HCT116 (cell line): ENCODE measurements at regions not wholly inside any gene's neighbourhood (a gene's known extent, or its start where the extent isn't known, plus 50 kb on each side); places are given as distances from the start of the nearest gene placed in this dataset.

Experiments used
- ATAC-seq: fragments of 200-7000 bp; cut with Tn5 transposase; 2 replicates; pipeline ENCODE4 v1.9.1; 2020; ENCODE audit warnings: mild to moderate bottlenecking, moderate library complexity
- BruUV-seq: library from RNA; stranded (reverse); fragments of 400-500 nt; replicated peaks from 2 replicates; lab custom pipeline; 2021; lab: Mats Ljungman, UMichigan
- CTCF ChIA-PET: fragments of 300-600 bp; sonication (Branson Sonifier 250); formaldehyde crosslinking; loops from one replicate; lab custom pipeline; 2021; ENCODE audit warnings: antibody characterized with exemption; lab: Charles Lee
- POLR2A ChIA-PET: fragments of 300-600, 350-600 bp; sonication (Branson Sonifier 250); formaldehyde crosslinking; loops from one replicate; lab custom pipeline; 2021; ENCODE audit warnings: antibody characterized with exemption; lab: Charles Lee
- RAD21 ChIA-PET, 2 experiments: fragments of 300-600 bp; sonication (Branson Sonifier 250); formaldehyde crosslinking; loops; one replicate each; lab custom pipeline; 2023; ENCODE audit warnings: low total read pairs in 2 of 2; ENCODE audit not compliant: uncharacterized antibody in 2 of 2, unreplicated experiment in 2 of 2, low non-redundant PET in 1 of 2; lab: Charles Lee
- DNase-seq: peaks from one replicate; pipeline ENCODE4 v3.0.0-alpha.2; 2010; ENCODE audit warnings: low read depth, low spot score
- H2AFZ ChIP-seq: fragments of 200-600 bp; shearing (Covaris generic), sonication (generic); 2 replicates; pipeline ENCODE4 v1.6.1; 2017; ENCODE audit warnings: low read depth, mixed run types, mixed read lengths, antibody characterized with exemption, low read length; ENCODE audit not compliant: poor library complexity, severe bottlenecking
- H3K27ac ChIP-seq: 2 replicates; pipeline ENCODE4 v1.5.1; 2012; ENCODE audit warnings: low read depth, low read length
- H3K27me3 ChIP-seq: fragments of 200-600 bp; sonication (generic); 2 replicates; pipeline ENCODE4 v1.6.1; 2016; ENCODE audit warnings: mixed run types, low read length, mixed read lengths; ENCODE audit not compliant: insufficient read depth
- H3K36me3 ChIP-seq, 2 experiments: fragments of 200-500 bp in 1 of 2; fragments of 200-600 bp in 1 of 2; sonication (Bioruptor generic) in 1 of 2; sonication (generic) in 1 of 2; 2 replicates each; pipeline versions ENCODE4 v1.5.1 to v1.6.1; 2014 to 2016; ENCODE audit warnings: low read length in 2 of 2, inconsistent platforms in 1 of 2, mixed read lengths in 1 of 2, mixed run types in 1 of 2; ENCODE audit not compliant: insufficient read depth in 2 of 2, control insufficient read depth in 1 of 2
- H3K4me1 ChIP-seq, 2 experiments: fragments of 200-600 bp in 1 of 2; sonication (generic) in 1 of 2; 2 replicates each; pipeline versions ENCODE4 v1.5.1 to v1.6.1; 2012 to 2017; ENCODE audit warnings: low read length in 2 of 2, inconsistent platforms in 1 of 2, mild to moderate bottlenecking in 1 of 2, mixed read lengths in 1 of 2, mixed run types in 1 of 2, moderate library complexity in 1 of 2; ENCODE audit not compliant: insufficient read depth in 2 of 2, control insufficient read depth in 1 of 2
- H3K4me2 ChIP-seq: fragments of 200-600 bp; sonication (generic); 2 replicates; pipeline ENCODE4 v1.6.1; 2017; ENCODE audit warnings: mixed run types, low read length, mixed read lengths
- H3K4me3 ChIP-seq, 2 experiments: fragments of 200-600 bp in 1 of 2; sonication (generic) in 1 of 2; replicated peaks in 1 of 2; 2 replicates each; pipeline ENCODE4 v1.5.1; 2011 to 2016; ENCODE audit warnings: low read length in 2 of 2, control low read depth in 1 of 2, low read depth in 1 of 2, mild to moderate bottlenecking in 1 of 2, mixed read lengths in 1 of 2, mixed run types in 1 of 2
- H3K79me2 ChIP-seq: fragments of 200-600 bp; sonication (generic); 2 replicates; pipeline ENCODE4 v1.6.1; 2017; ENCODE audit warnings: mild to moderate bottlenecking, mixed run types, low read length, moderate library complexity, mixed read lengths; ENCODE audit not compliant: insufficient read depth
- H3K9ac ChIP-seq: fragments of 200-600 bp; sonication (generic); 2 replicates; pipeline ENCODE4 v1.6.1; 2016; ENCODE audit warnings: low read length, mixed read lengths
- H3K9me2 ChIP-seq: fragments of 200-600 bp; sonication (generic), shearing (Covaris generic); 2 replicates; pipeline ENCODE4 v1.6.1; 2017; ENCODE audit warnings: mixed run types, mild to moderate bottlenecking, moderate library complexity; ENCODE audit not compliant: insufficient read depth
- H3K9me3 ChIP-seq, 2 experiments: fragments of 200-500 bp in 1 of 2; fragments of 200-600 bp in 1 of 2; sonication (Bioruptor generic) in 1 of 2; sonication (generic) in 1 of 2; 2 replicates each; pipeline ENCODE4 v1.6.1; 2014 to 2017; ENCODE audit warnings: low read length in 2 of 2, mixed read lengths in 2 of 2, inconsistent platforms in 1 of 2, low read depth in 1 of 2, mild to moderate bottlenecking in 1 of 2, mixed run types in 1 of 2, moderate library complexity in 1 of 2; ENCODE audit not compliant: control insufficient read depth in 1 of 2, insufficient read depth in 1 of 2
- H4K20me1 ChIP-seq: fragments of 200-600 bp; sonication (generic), shearing (Covaris generic); 2 replicates; pipeline ENCODE4 v1.6.1; 2017; ENCODE audit warnings: mixed run types, mild to moderate bottlenecking, moderate library complexity; ENCODE audit not compliant: insufficient read depth
- ATF3 ChIP-seq: IDR thresholded peaks from 2 replicates; pipeline ENCODE4 v1.6.1; 2012
- CBX3 ChIP-seq: IDR thresholded peaks from 2 replicates; pipeline ENCODE4 v1.6.1; 2012; ENCODE audit warnings: low read depth
- CEBPB ChIP-seq: IDR thresholded peaks from 2 replicates; pipeline ENCODE4 v1.6.1; 2012; ENCODE audit warnings: low read depth
- CTCF ChIP-seq, 3 experiments: fragments of 200-600 bp in 1 of 3; sonication (generic) in 1 of 3; IDR thresholded peaks in 2 of 3; conservative IDR thresholded peaks in 1 of 3; 2 replicates each; pipeline ENCODE4 v1.5.1; 2012 to 2017; ENCODE audit warnings: low read depth in 2 of 3, low read length in 2 of 3, antibody characterized with exemption in 1 of 3, borderline replicate concordance in 1 of 3, control low read depth in 1 of 3, mild to moderate bottlenecking in 1 of 3, mixed read lengths in 1 of 3, mixed run types in 1 of 3, moderate library complexity in 1 of 3; ENCODE audit not compliant: insufficient read depth in 1 of 3
- EGR1 ChIP-seq: IDR thresholded peaks from 2 replicates; pipeline ENCODE4 v1.6.1; 2012; ENCODE audit warnings: low read depth
- ELF1 ChIP-seq: IDR thresholded peaks from 2 replicates; pipeline ENCODE4 v1.6.1; 2012; ENCODE audit warnings: low read depth, borderline replicate concordance
- EZH2 ChIP-seq: fragments of 200-600 bp; sonication (generic); IDR thresholded peaks from 2 replicates; pipeline ENCODE4 v1.6.1; 2017; ENCODE audit warnings: antibody characterized with exemption, mixed run types
- JUND ChIP-seq: IDR thresholded peaks from 2 replicates; pipeline ENCODE4 v1.6.1; 2012
- RAD21 ChIP-seq: IDR thresholded peaks from 2 replicates; pipeline ENCODE4 v1.6.1; 2012; ENCODE audit warnings: low read depth, mild to moderate bottlenecking
- REST ChIP-seq: IDR thresholded peaks from 2 replicates; pipeline ENCODE4 v1.6.1; 2012; ENCODE audit warnings: low read depth
- SIN3A ChIP-seq: IDR thresholded peaks from 2 replicates; pipeline ENCODE4 v1.6.1; 2012; ENCODE audit warnings: low read depth
- SRF ChIP-seq: IDR thresholded peaks from 2 replicates; pipeline ENCODE4 v1.6.1; 2012; ENCODE audit warnings: low read depth
- TCF7L2 ChIP-seq: IDR thresholded peaks from 2 replicates; pipeline ENCODE4 v1.7.0; 2011; ENCODE audit warnings: borderline replicate concordance, inconsistent platforms; ENCODE audit not compliant: insufficient read depth, insufficient read length; ENCODE audit errors: extremely low read depth
- YY1 ChIP-seq: IDR thresholded peaks from 2 replicates; pipeline ENCODE4 v1.6.1; 2011; ENCODE audit warnings: low read length, low read depth, moderate library complexity, mild to moderate bottlenecking; ENCODE audit not compliant: insufficient replicate concordance; ENCODE audit errors: extremely low read depth
- ZBTB33 ChIP-seq: IDR thresholded peaks from 2 replicates; pipeline ENCODE4 v1.6.1; 2011; ENCODE audit warnings: mild to moderate bottlenecking, low read length, moderate library complexity; ENCODE audit not compliant: insufficient replicate concordance; ENCODE audit errors: extremely low read depth
- ZFX ChIP-seq: fragments of 450-650 bp; IDR thresholded peaks from 2 replicates; pipeline ENCODE4 v1.6.1; 2017
- ZNF274 ChIP-seq: fragments of 200-500 bp; sonication (Bioruptor generic); IDR thresholded peaks from 2 replicates; pipeline ENCODE4 v1.6.1; 2014; ENCODE audit warnings: mild to moderate bottlenecking, low read depth, low read length, inconsistent platforms
- intact Hi-C: fragments of 100-400 bp; cut with micrococcal nuclease; formaldehyde crosslinking; loops from 2 replicates; pipeline ENCODE4 v1.10.0; 2022

GRCh38 chr1:244998717-244999346 lies 134.5 kb upstream of the HNRNPU start:
- H3K27ac ChIP-seq = no peak overlapping the region
- DNase-seq (no peak), ATAC-seq (no peak)
- no peak overlapping the region for H3K4me2 ChIP-seq
- CTCF ChIA-PET = no interaction called here
- POLR2A ChIA-PET = no interaction called here
- no peaks in the 10 kb centered on the region for H4K20me1 ChIP-seq
- H3K4me3 ChIP-seq = no peak overlapping the region
- no peaks in the 10 kb centered on the region for H3K36me3 ChIP-seq
- intact Hi-C loops = no loop called here
- H3K9me3 ChIP-seq = no peaks in the 10 kb centered on the region
- H3K4me1 ChIP-seq = 0 out of 4 replicates have a peak, but pooled peaks cover 0 to 3% of the 10 kb centered on the region in 2 experiments
- no peak for TF ChIP-seq REST
- no peak for TF ChIP-seq ELF1
- TF ChIP-seq EGR1 = no peak
- TF ChIP-seq SRF = no peak
- no peak for TF ChIP-seq ZBTB33
- no peak for TF ChIP-seq YY1
- TF ChIP-seq SIN3A = no peak
- TF ChIP-seq CBX3 = no peak
- no peak for TF ChIP-seq ZNF274
- no peak for TF ChIP-seq TCF7L2
- no peak for TF ChIP-seq RAD21
- TF ChIP-seq EZH2 = no peak
- no peak for TF ChIP-seq CTCF (IDR thresholded peaks at IDR 0.05 in 2 of 3, conservative IDR thresholded peaks at IDR 0.05 in 1 of 3; ENCODE audit: borderline replicate concordance in 1 of 3, insufficient read depth in 1 of 3, low read depth in 2 of 3, low read length in 2 of 3)
- no peak for TF ChIP-seq CEBPB
- no peak for TF ChIP-seq ATF3
- TF ChIP-seq JUND = no peak
- no peak for TF ChIP-seq ZFX
- no TSS peak for BruUV-seq
- no peak overlapping the region for H3K9ac ChIP-seq
- H3K27me3 ChIP-seq = no peaks in the 10 kb centered on the region
- H3K9me2 ChIP-seq = no peaks in the 10 kb centered on the region
- no peak overlapping the region for H2AFZ ChIP-seq
- RAD21 ChIA-PET = no interaction called here
- no peaks in the 10 kb centered on the region for H3K79me2 ChIP-seq
